ENCODE measurements at regions not wholly inside any gene's neighbourhood (a gene's known extent, or its start where the extent isn't known, plus 50 kb on each side); places are given as distances from the start of the nearest gene placed in this dataset.
"Not testable (repeated sequence)": the region's sequence is repeated elsewhere in the genome, so short reads cannot be mapped to it uniquely, and the experiment has no call there.

- DNase-seq (ENCODE audit: low read depth, low spot score); dilution Hi-C loops (cut with MboI; ENCODE audit: extremely low pct_ligation_motif_present, low sequenced_read_pairs); intact Hi-C loops (cut with micrococcal nuclease): not testable (repeated sequence)
These were observed 94.4 kb downstream of the TRIM43 start for GRCh38 chr2:95686056-95686825.

GRCh38 chr2:95687852-95688251, 96.1 kb downstream of the TRIM43 start:
- CTCF ChIA-PET; POLR2A ChIA-PET; H3K9ac ChIP-seq (replicated peaks; ENCODE audit: extremely low read depth, insufficient read depth, low read length); H3K27ac ChIP-seq (ENCODE audit: insufficient read depth, low read depth, low read length); H3K79me2 ChIP-seq (ENCODE audit: control insufficient read depth, insufficient read depth, low read length); H3K4me1 ChIP-seq (ENCODE audit: control insufficient read depth, extremely low read depth, insufficient read depth, low read length); H2AFZ ChIP-seq (ENCODE audit: low read depth, low read length); H3K36me3 ChIP-seq (ENCODE audit: control insufficient read depth in 2 of 2, extremely low read depth in 1 of 2, insufficient read depth in 2 of 2, low read length in 2 of 2); H3K4me2 ChIP-seq (ENCODE audit: insufficient read depth, low read length); H3K9me1 ChIP-seq (replicated peaks; ENCODE audit: control insufficient read depth, extremely low read depth, insufficient read depth, low read length); H3K27me3 ChIP-seq (ENCODE audit: control insufficient read depth in 2 of 2, insufficient read depth in 2 of 2, low read length in 2 of 2); intact Hi-C loops (cut with micrococcal nuclease); H3K9me3 ChIP-seq (replicated peaks; ENCODE audit: control insufficient read depth, insufficient read depth, low read length); BruUV-seq (replicated peaks); H3K4me3 ChIP-seq (replicated peaks in 1 of 3; ENCODE audit: insufficient read depth in 1 of 3, low read depth in 1 of 3, low read length in 3 of 3); H4K20me1 ChIP-seq (replicated peaks; ENCODE audit: control insufficient read depth, extremely low read depth, insufficient read depth, low read length); DNase-seq (ENCODE audit: low read depth, low spot score); dilution Hi-C loops (cut with MboI; ENCODE audit: extremely low pct_ligation_motif_present, low sequenced_read_pairs); FAIRE-seq: not testable (repeated sequence)

More at GRCh38 chr2:95686056-95686825, 94.4 kb downstream of the TRIM43 start:
- H3K27ac ChIP-seq (ENCODE audit: insufficient read depth, low read depth, low read length); H4K20me1 ChIP-seq (replicated peaks; ENCODE audit: control insufficient read depth, extremely low read depth, insufficient read depth, low read length); H3K9ac ChIP-seq (replicated peaks; ENCODE audit: extremely low read depth, insufficient read depth, low read length); CTCF ChIA-PET; H3K9me1 ChIP-seq (replicated peaks; ENCODE audit: control insufficient read depth, extremely low read depth, insufficient read depth, low read length); H3K79me2 ChIP-seq (ENCODE audit: control insufficient read depth, insufficient read depth, low read length); H3K4me3 ChIP-seq (replicated peaks in 1 of 3; ENCODE audit: insufficient read depth in 1 of 3, low read depth in 1 of 3, low read length in 3 of 3); H3K4me2 ChIP-seq (ENCODE audit: insufficient read depth, low read length); POLR2A ChIA-PET; H3K9me3 ChIP-seq (replicated peaks; ENCODE audit: control insufficient read depth, insufficient read depth, low read length); H2AFZ ChIP-seq (ENCODE audit: low read depth, low read length); H3K27me3 ChIP-seq (ENCODE audit: control insufficient read depth in 2 of 2, insufficient read depth in 2 of 2, low read length in 2 of 2); H3K36me3 ChIP-seq (ENCODE audit: control insufficient read depth in 2 of 2, extremely low read depth in 1 of 2, insufficient read depth in 2 of 2, low read length in 2 of 2); H3K4me1 ChIP-seq (ENCODE audit: control insufficient read depth, extremely low read depth, insufficient read depth, low read length); FAIRE-seq; BruUV-seq (replicated peaks): not testable (repeated sequence)

GRCh38 chr2:95691210-95691609, 99.4 kb downstream of the TRIM43 start:
- H3K27me3 ChIP-seq (ENCODE audit: control insufficient read depth in 2 of 2, insufficient read depth in 2 of 2, low read length in 2 of 2); H3K79me2 ChIP-seq (ENCODE audit: control insufficient read depth, insufficient read depth, low read length); H3K4me3 ChIP-seq (replicated peaks in 1 of 3; ENCODE audit: insufficient read depth in 1 of 3, low read depth in 1 of 3, low read length in 3 of 3); dilution Hi-C loops (cut with MboI; ENCODE audit: extremely low pct_ligation_motif_present, low sequenced_read_pairs); H3K9me3 ChIP-seq (replicated peaks; ENCODE audit: control insufficient read depth, insufficient read depth, low read length); H3K27ac ChIP-seq (ENCODE audit: insufficient read depth, low read depth, low read length); H3K4me1 ChIP-seq (ENCODE audit: control insufficient read depth, extremely low read depth, insufficient read depth, low read length); CTCF ChIA-PET; DNase-seq (ENCODE audit: low read depth, low spot score); H3K36me3 ChIP-seq (ENCODE audit: control insufficient read depth in 2 of 2, extremely low read depth in 1 of 2, insufficient read depth in 2 of 2, low read length in 2 of 2); intact Hi-C loops (cut with micrococcal nuclease); POLR2A ChIA-PET; FAIRE-seq; H3K9me1 ChIP-seq (replicated peaks; ENCODE audit: control insufficient read depth, extremely low read depth, insufficient read depth, low read length); H4K20me1 ChIP-seq (replicated peaks; ENCODE audit: control insufficient read depth, extremely low read depth, insufficient read depth, low read length); H3K4me2 ChIP-seq (ENCODE audit: insufficient read depth, low read length); BruUV-seq (replicated peaks); H2AFZ ChIP-seq (ENCODE audit: low read depth, low read length); H3K9ac ChIP-seq (replicated peaks; ENCODE audit: extremely low read depth, insufficient read depth, low read length): not testable (repeated sequence)

DNA sequence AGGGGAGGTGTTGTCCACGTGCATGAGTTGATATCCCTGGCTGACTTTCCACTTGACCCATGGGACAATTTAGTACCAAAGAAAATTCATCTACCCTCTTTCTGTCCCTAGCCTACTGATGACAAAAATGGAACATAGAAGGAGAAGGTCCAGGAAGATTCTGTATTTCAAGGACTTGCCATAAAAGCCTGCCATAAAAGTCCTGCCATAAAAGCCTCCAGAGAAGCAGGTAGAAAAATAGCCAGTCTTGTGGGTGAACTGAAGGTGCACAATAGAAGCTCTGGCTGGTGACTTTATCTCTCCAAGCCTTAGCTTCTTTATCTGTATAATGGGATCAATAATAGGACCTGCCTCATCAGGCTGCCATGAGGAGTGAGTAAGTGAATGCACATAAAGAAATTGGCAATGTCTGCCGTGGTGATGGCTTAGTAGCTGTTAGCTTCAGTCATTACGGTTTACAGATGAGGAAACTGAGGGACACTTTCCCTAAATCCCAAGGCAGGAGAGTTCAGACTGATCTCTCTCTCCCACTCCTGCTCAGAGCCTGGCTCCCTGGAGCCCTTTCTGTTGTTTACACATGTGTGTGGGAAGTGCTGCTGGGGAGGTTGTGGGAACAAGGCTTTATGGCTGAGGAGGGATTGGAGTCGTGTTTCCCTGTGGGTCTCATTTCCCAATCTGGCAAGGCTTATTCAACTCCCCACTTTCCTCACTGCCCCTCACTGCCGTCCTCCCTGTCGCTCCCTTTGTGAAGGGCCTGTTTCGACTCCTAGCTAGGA, 101.5 kb downstream of the TRIM43 start:
- CTCF ChIA-PET; intact Hi-C loops (cut with micrococcal nuclease); H3K4me2 ChIP-seq (ENCODE audit: insufficient read depth, low read length); H3K4me1 ChIP-seq (ENCODE audit: control insufficient read depth, extremely low read depth, insufficient read depth, low read length); H3K36me3 ChIP-seq (ENCODE audit: control insufficient read depth in 2 of 2, extremely low read depth in 1 of 2, insufficient read depth in 2 of 2, low read length in 2 of 2); H3K27ac ChIP-seq (ENCODE audit: insufficient read depth, low read depth, low read length); POLR2A ChIA-PET; H3K9ac ChIP-seq (replicated peaks; ENCODE audit: extremely low read depth, insufficient read depth, low read length); DNase-seq (ENCODE audit: low read depth, low spot score); H4K20me1 ChIP-seq (replicated peaks; ENCODE audit: control insufficient read depth, extremely low read depth, insufficient read depth, low read length); H3K9me1 ChIP-seq (replicated peaks; ENCODE audit: control insufficient read depth, extremely low read depth, insufficient read depth, low read length); H2AFZ ChIP-seq (ENCODE audit: low read depth, low read length); H3K79me2 ChIP-seq (ENCODE audit: control insufficient read depth, insufficient read depth, low read length); H3K9me3 ChIP-seq (replicated peaks; ENCODE audit: control insufficient read depth, insufficient read depth, low read length); BruUV-seq (replicated peaks); FAIRE-seq; dilution Hi-C loops (cut with MboI; ENCODE audit: extremely low pct_ligation_motif_present, low sequenced_read_pairs); H3K27me3 ChIP-seq (ENCODE audit: control insufficient read depth in 2 of 2, insufficient read depth in 2 of 2, low read length in 2 of 2); H3K4me3 ChIP-seq (replicated peaks in 1 of 3; ENCODE audit: insufficient read depth in 1 of 3, low read depth in 1 of 3, low read length in 3 of 3): not testable (repeated sequence)

Measured in endothelial cell of umbilical vein (primary cell).